ENCODE measurements at regions not wholly inside any gene's neighbourhood (a gene's known extent, or its start where the extent isn't known, plus 50 kb on each side); places are given as distances from the start of the nearest gene placed in this dataset.

- no peak for TF ChIP-seq ZNF530 (CRISPR knock-in tag; IDR thresholded peaks at IDR 0.05; ENCODE audit: low read depth)
- no peak for TF ChIP-seq ZNF598 (CRISPR knock-in tag; IDR thresholded peaks at IDR 0.05; ENCODE audit: borderline replicate concordance)
- TF ChIP-seq ATM (IDR thresholded peaks at IDR 0.05; ENCODE audit: borderline replicate concordance), result no peak
- no peak for TF ChIP-seq CTCF (CRISPR knock-in tag; IDR thresholded peaks at IDR 0.05)
- TF ChIP-seq, protein P1, sequence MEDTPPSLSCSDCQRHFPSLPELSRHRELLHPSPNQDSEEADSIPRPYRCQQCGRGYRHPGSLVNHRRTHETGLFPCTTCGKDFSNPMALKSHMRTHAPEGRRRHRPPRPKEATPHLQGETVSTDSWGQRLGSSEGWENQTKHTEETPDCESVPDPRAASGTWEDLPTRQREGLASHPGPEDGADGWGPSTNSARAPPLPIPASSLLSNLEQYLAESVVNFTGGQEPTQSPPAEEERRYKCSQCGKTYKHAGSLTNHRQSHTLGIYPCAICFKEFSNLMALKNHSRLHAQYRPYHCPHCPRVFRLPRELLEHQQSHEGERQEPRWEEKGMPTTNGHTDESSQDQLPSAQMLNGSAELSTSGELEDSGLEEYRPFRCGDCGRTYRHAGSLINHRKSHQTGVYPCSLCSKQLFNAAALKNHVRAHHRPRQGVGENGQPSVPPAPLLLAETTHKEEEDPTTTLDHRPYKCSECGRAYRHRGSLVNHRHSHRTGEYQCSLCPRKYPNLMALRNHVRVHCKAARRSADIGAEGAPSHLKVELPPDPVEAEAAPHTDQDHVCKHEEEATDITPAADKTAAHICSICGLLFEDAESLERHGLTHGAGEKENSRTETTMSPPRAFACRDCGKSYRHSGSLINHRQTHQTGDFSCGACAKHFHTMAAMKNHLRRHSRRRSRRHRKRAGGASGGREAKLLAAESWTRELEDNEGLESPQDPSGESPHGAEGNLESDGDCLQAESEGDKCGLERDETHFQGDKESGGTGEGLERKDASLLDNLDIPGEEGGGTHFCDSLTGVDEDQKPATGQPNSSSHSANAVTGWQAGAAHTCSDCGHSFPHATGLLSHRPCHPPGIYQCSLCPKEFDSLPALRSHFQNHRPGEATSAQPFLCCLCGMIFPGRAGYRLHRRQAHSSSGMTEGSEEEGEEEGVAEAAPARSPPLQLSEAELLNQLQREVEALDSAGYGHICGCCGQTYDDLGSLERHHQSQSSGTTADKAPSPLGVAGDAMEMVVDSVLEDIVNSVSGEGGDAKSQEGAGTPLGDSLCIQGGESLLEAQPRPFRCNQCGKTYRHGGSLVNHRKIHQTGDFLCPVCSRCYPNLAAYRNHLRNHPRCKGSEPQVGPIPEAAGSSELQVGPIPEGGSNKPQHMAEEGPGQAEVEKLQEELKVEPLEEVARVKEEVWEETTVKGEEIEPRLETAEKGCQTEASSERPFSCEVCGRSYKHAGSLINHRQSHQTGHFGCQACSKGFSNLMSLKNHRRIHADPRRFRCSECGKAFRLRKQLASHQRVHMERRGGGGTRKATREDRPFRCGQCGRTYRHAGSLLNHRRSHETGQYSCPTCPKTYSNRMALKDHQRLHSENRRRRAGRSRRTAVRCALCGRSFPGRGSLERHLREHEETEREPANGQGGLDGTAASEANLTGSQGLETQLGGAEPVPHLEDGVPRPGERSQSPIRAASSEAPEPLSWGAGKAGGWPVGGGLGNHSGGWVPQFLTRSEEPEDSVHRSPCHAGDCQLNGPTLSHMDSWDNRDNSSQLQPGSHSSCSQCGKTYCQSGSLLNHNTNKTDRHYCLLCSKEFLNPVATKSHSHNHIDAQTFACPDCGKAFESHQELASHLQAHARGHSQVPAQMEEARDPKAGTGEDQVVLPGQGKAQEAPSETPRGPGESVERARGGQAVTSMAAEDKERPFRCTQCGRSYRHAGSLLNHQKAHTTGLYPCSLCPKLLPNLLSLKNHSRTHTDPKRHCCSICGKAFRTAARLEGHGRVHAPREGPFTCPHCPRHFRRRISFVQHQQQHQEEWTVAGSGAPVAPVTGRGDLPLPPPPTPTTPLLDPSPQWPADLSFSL (CRISPR knock-in tag; IDR thresholded peaks at IDR 0.05), result no peak
- no peak for TF ChIP-seq TP53 (CRISPR knock-in tag; conservative IDR thresholded peaks at IDR 0.05)
- no peak for TF ChIP-seq ZNF20 (CRISPR knock-in tag; IDR thresholded peaks at IDR 0.05)
- TF ChIP-seq, protein P2, sequence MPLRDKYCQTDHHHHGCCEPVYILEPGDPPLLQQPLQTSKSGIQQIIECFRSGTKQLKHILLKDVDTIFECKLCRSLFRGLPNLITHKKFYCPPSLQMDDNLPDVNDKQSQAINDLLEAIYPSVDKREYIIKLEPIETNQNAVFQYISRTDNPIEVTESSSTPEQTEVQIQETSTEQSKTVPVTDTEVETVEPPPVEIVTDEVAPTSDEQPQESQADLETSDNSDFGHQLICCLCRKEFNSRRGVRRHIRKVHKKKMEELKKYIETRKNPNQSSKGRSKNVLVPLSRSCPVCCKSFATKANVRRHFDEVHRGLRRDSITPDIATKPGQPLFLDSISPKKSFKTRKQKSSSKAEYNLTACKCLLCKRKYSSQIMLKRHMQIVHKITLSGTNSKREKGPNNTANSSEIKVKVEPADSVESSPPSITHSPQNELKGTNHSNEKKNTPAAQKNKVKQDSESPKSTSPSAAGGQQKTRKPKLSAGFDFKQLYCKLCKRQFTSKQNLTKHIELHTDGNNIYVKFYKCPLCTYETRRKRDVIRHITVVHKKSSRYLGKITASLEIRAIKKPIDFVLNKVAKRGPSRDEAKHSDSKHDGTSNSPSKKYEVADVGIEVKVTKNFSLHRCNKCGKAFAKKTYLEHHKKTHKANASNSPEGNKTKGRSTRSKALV (CRISPR knock-in tag; IDR thresholded peaks at IDR 0.05), result no peak
- TF ChIP-seq MZF1 (CRISPR knock-in tag; IDR thresholded peaks at IDR 0.05; ENCODE audit: borderline replicate concordance), result no peak
- TF ChIP-seq POLR2A (IDR thresholded peaks at IDR 0.05; ENCODE audit: insufficient read depth in 1 of 2, low read depth in 2 of 2, low read length in 2 of 2), result no peak
- no peak for TF ChIP-seq FOXM1 (CRISPR knock-in tag; IDR thresholded peaks at IDR 0.05)
- TF ChIP-seq HNRNPH1 (optimal IDR thresholded peaks at IDR 0.05; ENCODE audit: low read depth, low read length), result no peak
These were observed 226.6 kb downstream of the OSR1 start for GRCh38 chr2:19131871-19132270.
